ENCODE measurements at regions not wholly inside any gene's neighbourhood (a gene's known extent, or its start where the extent isn't known, plus 50 kb on each side); places are given as distances from the start of the nearest gene placed in this dataset.

GRCh38 chr14:22715890-22716289 lies 50.6 kb upstream of the OXA1L start:
- WGBS = 84% methylated on average over 1 of the region's 1 CpG
- no peak for DNase-seq (ENCODE audit: low spot score)
- Histone ChIP-seq H3K27ac (ENCODE audit: low read depth in 1 of 2, low read length in 2 of 2) (no peak overlapping the region), H3K9me3 (ENCODE audit: control insufficient read depth in 4 of 4, low read length in 3 of 4) (no peaks in the 10 kb centered on the region), H3K9ac (ENCODE audit: low read depth in 1 of 2, low read length in 2 of 2) (no peak overlapping the region), H3K4me3 (ENCODE audit: low read depth in 1 of 3, low read length in 3 of 3) (no peak overlapping the region), H3K27me3 (ENCODE audit: control insufficient read depth in 4 of 4, insufficient read depth in 4 of 4, low read length in 3 of 4) (peaks cover 0 to 4% (median 3%) of the 10 kb centered on the region in 4 donors), H3K36me3 (ENCODE audit: control insufficient read depth in 4 of 4, insufficient read depth in 3 of 4, low read depth in 1 of 4, low read length in 3 of 4) (no peaks in the 10 kb centered on the region), H3K4me1 (ENCODE audit: control insufficient read depth in 4 of 4, insufficient read depth in 4 of 4, low read length in 3 of 4) (peaks cover 0 to 1% (median 0%) of the 10 kb centered on the region in 4 donors)
- TF ChIP-seq FOXA1 (IDR thresholded peaks at IDR 0.05) (no peak), FOXA2 (IDR thresholded peaks at IDR 0.05) (no peak)

Data from liver (tissue), 6 donors.